ENCODE measurements at regions not wholly inside any gene's neighbourhood (a gene's known extent, or its start where the extent isn't known, plus 50 kb on each side); places are given as distances from the start of the nearest gene placed in this dataset.

- TF ChIP-seq CTCF (IDR thresholded peaks at IDR 0.05) (no peak), POLR2A (IDR thresholded peaks at IDR 0.05) (no peak)
Measured at GRCh38 chr4:36556984-36557383, 275.6 kb downstream of the DTHD1 start.
